Kidney (tissue), 13 donors: ENCODE measurements at regions not wholly inside any gene's neighbourhood (a gene's known extent, or its start where the extent isn't known, plus 50 kb on each side); places are given as distances from the start of the nearest gene placed in this dataset.

Source experiments
- DNase-seq, 5 donors: peaks; one replicate each; pipeline ENCODE4 v3.0.0-alpha.2; 2013 to 2020
- FAIRE-seq: peaks from 2 replicates; lab custom pipeline; 2012; peaks lifted over from hg19 to GRCh38; lab: Jason Lieb, UNC
- H3K27ac ChIP-seq, 2 donors: one replicate each; pipeline ENCODE4 v1.7.0; 2013; ENCODE audit warnings: low read depth in 2 of 2, low read length in 2 of 2, inconsistent platforms in 1 of 2
- H3K27me3 ChIP-seq: one replicate; pipeline ENCODE4 v1.7.1; 2013; ENCODE audit warnings: low read length, inconsistent platforms; ENCODE audit not compliant: control insufficient read depth, insufficient read depth
- H3K36me3 ChIP-seq, 3 donors: one replicate each; pipeline versions ENCODE4 v1.7.0 to v1.7.1; 2013; ENCODE audit warnings: low read length in 3 of 3, control low read depth in 1 of 3, inconsistent platforms in 1 of 3; ENCODE audit not compliant: insufficient read depth in 3 of 3, control insufficient read depth in 2 of 3
- H3K4me1 ChIP-seq, 3 donors: one replicate each; pipeline versions ENCODE4 v1.7.0 to v1.7.1; 2013; ENCODE audit warnings: low read length in 3 of 3, inconsistent platforms in 1 of 3, low read depth in 1 of 3; ENCODE audit not compliant: control insufficient read depth in 2 of 3, insufficient read depth in 2 of 3
- H3K4me3 ChIP-seq, 3 donors: one replicate each; pipeline versions ENCODE4 v1.7.0 to v1.8.1; 2013; ENCODE audit warnings: low read length in 3 of 3, control low read depth in 1 of 3, inconsistent platforms in 1 of 3
- H3K9ac ChIP-seq, 3 donors: one replicate each; pipeline versions ENCODE4 v1.7.0 to v1.7.1; 2013; ENCODE audit warnings: low read length in 3 of 3, control low read depth in 1 of 3, inconsistent platforms in 1 of 3
- H3K9me3 ChIP-seq, 3 donors: one replicate each; pipeline versions ENCODE4 v1.7.0 to v1.7.1; 2013; ENCODE audit warnings: low read length in 3 of 3, control low read depth in 1 of 3, inconsistent platforms in 1 of 3; ENCODE audit not compliant: control insufficient read depth in 2 of 3, insufficient read depth in 1 of 3
- CTCF ChIP-seq: IDR thresholded peaks from 3 replicates; pipeline ENCODE4 v1.5.1; 2012; ENCODE audit warnings: mild to moderate bottlenecking, moderate library complexity, borderline replicate concordance; ENCODE audit not compliant: insufficient read depth; ENCODE audit errors: extremely low read depth
- intact Hi-C: fragments of 100-400 bp; cut with DNase I; formaldehyde crosslinking; loops from one replicate; pipeline ENCODE4 v1.11.1; 2022
- donor health status: control.
- donor health status: control.
- donor health status: control.
- donor health status: control.
- donor health status: control.
- donor health status: DM: yes; HTN: yes; CAD: no.
- donor health status: Normal renal cell carcinoma (clear cell type).

DNA sequence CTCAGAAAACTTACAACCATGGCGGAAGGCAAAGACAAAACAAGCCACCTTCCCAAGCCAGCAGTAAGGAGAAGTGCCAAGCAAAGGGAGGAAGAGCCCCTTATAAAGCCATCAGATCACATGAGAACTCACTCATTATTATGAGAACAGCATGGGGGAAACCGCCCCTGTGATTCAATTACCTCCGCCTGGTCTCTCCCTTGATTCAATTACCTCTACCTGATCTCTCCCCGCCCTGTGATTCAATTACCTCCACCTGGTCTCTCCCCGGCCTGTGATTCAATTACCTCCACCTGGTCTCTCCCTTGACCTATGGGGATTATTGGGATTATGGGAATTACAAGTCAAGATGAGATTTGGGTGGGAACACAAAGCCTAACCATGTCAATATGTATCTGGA lies 467.3 kb upstream of the FTMT start:
- no peak overlapping the region for H3K27ac ChIP-seq
- H3K4me1 ChIP-seq = no peaks in the 10 kb centered on the region
- H3K4me3 ChIP-seq = no peak overlapping the region
- peaks cover 0 to 2% (median 0%) of the 10 kb centered on the region in 3 donors for H3K9me3 ChIP-seq
- intact Hi-C loops = no loop called here
- H3K27me3 ChIP-seq = no peaks in the 10 kb centered on the region
- H3K9ac ChIP-seq = no peak overlapping the region
- no peak for DNase-seq
- TF ChIP-seq CTCF = no peak
- H3K36me3 ChIP-seq = no peaks in the 10 kb centered on the region
- no peak for FAIRE-seq

DNA sequence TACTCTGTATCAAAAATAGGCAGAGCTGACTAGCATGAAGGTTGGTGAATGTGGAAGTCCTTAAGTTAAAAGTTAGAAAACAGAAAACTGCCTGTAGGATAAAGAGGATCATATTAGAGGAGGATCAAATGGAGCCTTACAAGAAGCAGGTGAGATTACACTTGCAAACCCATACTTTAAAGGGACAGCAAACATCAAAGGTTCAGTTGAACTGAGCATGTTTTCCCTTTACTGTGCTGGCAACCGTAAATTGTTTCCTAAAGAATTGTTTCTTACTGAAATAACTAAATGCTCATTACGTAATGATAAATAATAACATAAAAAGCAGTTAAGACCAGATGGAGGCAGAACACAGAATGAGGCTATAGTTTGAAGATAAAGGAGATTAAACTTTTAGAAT lies 465.3 kb upstream of the FTMT start:
- no peak overlapping the region for H3K4me3 ChIP-seq
- TF ChIP-seq CTCF = no peak
- H3K36me3 ChIP-seq = no peaks in the 10 kb centered on the region
- peaks cover 0 to 2% (median 0%) of the 10 kb centered on the region in 3 donors for H3K9me3 ChIP-seq
- H3K27me3 ChIP-seq = no peaks in the 10 kb centered on the region
- no peak overlapping the region for H3K9ac ChIP-seq
- intact Hi-C loops = no loop called here
- DNase-seq (no peak), FAIRE-seq (no peak)
- no peak overlapping the region for H3K27ac ChIP-seq
- H3K4me1 ChIP-seq = no peaks in the 10 kb centered on the region

DNA sequence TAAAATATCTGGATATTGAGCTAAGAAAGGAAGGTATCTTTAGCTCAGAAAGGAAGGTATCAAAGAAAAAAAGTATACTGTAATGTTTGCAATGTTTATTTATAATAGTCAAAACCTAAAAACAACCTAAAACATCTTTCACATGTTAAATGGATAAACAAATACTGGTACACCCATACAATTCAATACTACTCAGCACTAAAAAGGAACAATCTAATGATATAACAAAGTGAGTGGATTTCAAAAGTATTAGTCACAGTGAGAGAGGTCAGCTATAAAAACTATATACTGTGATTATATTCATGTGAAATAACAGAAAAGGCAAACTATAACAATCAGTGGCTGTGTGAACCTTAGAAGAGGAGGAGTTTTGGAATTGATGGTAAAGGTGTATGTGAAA lies 455.0 kb upstream of the FTMT start:
- H3K9me3 ChIP-seq = no peaks in the 10 kb centered on the region

More for the DNA sequence above, 455.0 kb upstream of the FTMT start:
- TF ChIP-seq CTCF = no peak
- intact Hi-C loops = no loop called here
- Histone ChIP-seq H3K4me3 (no peak overlapping the region), H3K9ac (no peak overlapping the region), H3K27me3 (no peaks in the 10 kb centered on the region), H3K27ac (no peak overlapping the region), H3K4me1 (no peaks in the 10 kb centered on the region), H3K36me3 (no peaks in the 10 kb centered on the region)
- DNase-seq (no peak), FAIRE-seq (no peak)
